ENCODE measurements at regions not wholly inside any gene's neighbourhood (a gene's known extent, or its start where the extent isn't known, plus 50 kb on each side); places are given as distances from the start of the nearest gene placed in this dataset.

DNA sequence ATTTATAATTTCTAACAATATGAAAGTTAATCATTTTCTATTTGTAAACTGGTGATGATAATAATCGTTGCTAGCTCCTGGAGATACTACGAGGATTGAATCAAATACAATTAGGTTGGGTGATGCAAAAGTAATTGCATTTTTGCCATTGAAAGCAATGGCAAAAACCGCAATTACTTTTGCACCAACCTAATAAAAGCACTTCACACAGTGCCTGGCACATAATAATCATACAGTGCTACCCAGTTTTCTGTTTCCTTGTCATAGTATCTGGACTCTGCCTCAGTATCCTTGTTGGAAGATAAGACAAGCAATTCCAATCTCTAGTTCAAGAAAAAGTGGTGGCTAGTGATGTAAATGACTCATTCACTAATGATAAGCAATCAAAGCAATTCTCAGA lies 176.8 kb upstream of the TRPC5 start:
- TF ChIP-seq POLR2A (IDR thresholded peaks at IDR 0.05; ENCODE audit: control extremely low read depth in 1 of 2, low read depth in 2 of 2, low read length in 2 of 2): no peak
- no peak for TF ChIP-seq RFX5 (IDR thresholded peaks at IDR 0.05; ENCODE audit: borderline replicate concordance, low read depth, low read length)
- no peak for TF ChIP-seq CEBPB (IDR thresholded peaks at IDR 0.05; ENCODE audit: low read depth, low read length)
- TF ChIP-seq CBX5 (IDR thresholded peaks at IDR 0.05; ENCODE audit: low read depth, low read length): no peak
- no peak overlapping the region for H3K9ac ChIP-seq (replicated peaks in 1 of 4; ENCODE audit: extremely low read depth in 1 of 4, low read depth in 3 of 4, low read length in 3 of 4)
- no peaks in the 10 kb centered on the region for H3K27me3 ChIP-seq (replicated peaks in 1 of 4; ENCODE audit: control insufficient read depth in 3 of 4, extremely low read depth in 1 of 4, insufficient read depth in 3 of 4, low read length in 3 of 4)
- H4K5ac ChIP-seq (ENCODE audit: insufficient read length, low read depth, low read length): no peak overlapping the region
- FAIRE-seq (no peak), DNase-seq (ENCODE audit: low read depth in 1 of 2, low spot score in 2 of 2) (no peak)
- no peak overlapping the region for H3K4ac ChIP-seq (replicated peaks; ENCODE audit: insufficient read length, low read depth, low read length)
- H4K91ac ChIP-seq (replicated peaks; ENCODE audit: insufficient read length, low read length): no peak overlapping the region
- H3K4me3 ChIP-seq (ENCODE audit: extremely low read depth in 1 of 4, insufficient read depth in 2 of 4, low read depth in 3 of 4, low read length in 4 of 4): no peak overlapping the region
- no peak overlapping the region for H3K14ac ChIP-seq (ENCODE audit: insufficient read length)
- no peak overlapping the region for H3K27ac ChIP-seq (ENCODE audit: low read depth, low read length)
- no peak overlapping the region for H2BK12ac ChIP-seq (ENCODE audit: low read depth, low read length)
- ChIA-PET POLR2A (ENCODE audit: partially characterized antibody) (no interaction called here), CTCF (ENCODE audit: partially characterized antibody) (no interaction called here)
- no peaks in the 10 kb centered on the region for H3K4me1 ChIP-seq (replicated peaks in 1 of 4; ENCODE audit: control insufficient read depth in 3 of 4, insufficient read depth in 4 of 4, low read length in 3 of 4)
- no peak overlapping the region for H2BK20ac ChIP-seq (ENCODE audit: low read length)
- H3K36me3 ChIP-seq (ENCODE audit: control insufficient read depth in 2 of 4, insufficient read depth in 4 of 4, low read length in 3 of 4): no peaks in the 10 kb centered on the region
- no peaks in the 10 kb centered on the region for H3K79me2 ChIP-seq (ENCODE audit: control insufficient read depth in 1 of 2, insufficient read depth in 2 of 2, low read length in 2 of 2)
- no peak overlapping the region for H3K4me2 ChIP-seq (ENCODE audit: insufficient read depth in 1 of 2, low read depth in 2 of 2, low read length in 2 of 2)
- H3K23ac ChIP-seq (ENCODE audit: insufficient read length): no peak overlapping the region
- H2AFZ ChIP-seq (ENCODE audit: low read length): no peak overlapping the region
- H3K18ac ChIP-seq (ENCODE audit: extremely low read depth, low read length): no peak overlapping the region
- no peaks in the 10 kb centered on the region for H3K79me1 ChIP-seq (ENCODE audit: low read depth, low read length)
- no peaks in the 10 kb centered on the region for H3K23me2 ChIP-seq (ENCODE audit: low read depth, low read length)
- H2BK120ac ChIP-seq (replicated peaks; ENCODE audit: low read depth, low read length): no peak overlapping the region
- H4K20me1 ChIP-seq (replicated peaks in 1 of 2; ENCODE audit: control insufficient read depth in 1 of 2, insufficient read depth in 2 of 2, low read length in 2 of 2): no peaks in the 10 kb centered on the region
- H2BK5ac ChIP-seq (ENCODE audit: low read depth, low read length): no peak overlapping the region
- H2BK15ac ChIP-seq (ENCODE audit: low read length): no peak overlapping the region
- no peaks in the 10 kb centered on the region for H3K9me3 ChIP-seq (ENCODE audit: insufficient read depth in 2 of 2, low read depth in 1 of 2, low read length in 1 of 2)
- no peak overlapping the region for H2AK5ac ChIP-seq (ENCODE audit: low read depth, low read length)
- no peak overlapping the region for H4K8ac ChIP-seq (ENCODE audit: extremely low read depth, insufficient read depth, low read length)
- no peak overlapping the region for H3K56ac ChIP-seq (replicated peaks; ENCODE audit: insufficient read length, low read depth, low read length)
- 93% methylated on average over 3 of the region's 3 CpGs; no CpG with 5 or more reads in 1 of the 2 experiments for WGBS, 2 experiments (ENCODE audit: extremely low coverage in 1 of 2, insufficient coverage in 1 of 2, insufficient read length in 1 of 2, insufficient replicate concordance in 2 of 2, low coverage in 1 of 2, low lambda C conversion rate in 2 of 2, missing lambda C conversion rate in 1 of 2)
